ENCODE measurements at regions not wholly inside any gene's neighbourhood (a gene's known extent, or its start where the extent isn't known, plus 50 kb on each side); places are given as distances from the start of the nearest gene placed in this dataset.
"Not testable (repeated sequence)": the region's sequence is repeated elsewhere in the genome, so short reads cannot be mapped to it uniquely, and the experiment has no call there.

- DNase-seq (ENCODE audit: low spot score) = no peak
Measured at GRCh38 chr18:1413323-1413675, 508.6 kb downstream of the ADCYAP1 start.

- no peak for DNase-seq (ENCODE audit: low spot score)
Measured at GRCh38 chr18:1416074-1416473, 511.4 kb downstream of the ADCYAP1 start.

- no peak for DNase-seq (ENCODE audit: low spot score)
Measured at GRCh38 chr18:1421502-1421901, 516.8 kb downstream of the ADCYAP1 start.

GRCh38 chr18:1422634-1423033 is 518.0 kb downstream of the ADCYAP1 start:
- no peak for DNase-seq (ENCODE audit: low spot score)

GRCh38 chr18:1425679-1426078 is 521.0 kb downstream of the ADCYAP1 start:
- no peak for DNase-seq (ENCODE audit: low spot score)

GRCh38 chr18:1435487-1435886 is 530.8 kb downstream of the ADCYAP1 start:
- DNase-seq (ENCODE audit: low spot score) = no peak

- DNase-seq (ENCODE audit: low spot score) = no peak
Measured at GRCh38 chr18:1436199-1436598, 531.5 kb downstream of the ADCYAP1 start.

- DNase-seq (ENCODE audit: low spot score) = no peak
Measured at GRCh38 chr18:1438458-1438910, 533.8 kb downstream of the ADCYAP1 start.

- no peak for DNase-seq (ENCODE audit: low spot score)
Measured at GRCh38 chr18:1438967-1439366, 534.3 kb downstream of the ADCYAP1 start.

- not testable (repeated sequence) for DNase-seq (ENCODE audit: low spot score)
Measured at GRCh38 chr18:1444062-1444461, 539.4 kb downstream of the ADCYAP1 start.

- no peak for DNase-seq (ENCODE audit: low spot score)
Measured at GRCh38 chr18:1446765-1447164, 542.1 kb downstream of the ADCYAP1 start.

- no peak for DNase-seq (ENCODE audit: low spot score)
Measured at GRCh38 chr18:1452821-1453220, 548.1 kb downstream of the ADCYAP1 start.

- DNase-seq (ENCODE audit: low spot score) = no peak
Measured at GRCh38 chr18:1455605-1456004, 550.9 kb downstream of the ADCYAP1 start.

- no peak for DNase-seq (ENCODE audit: low spot score)
Measured at GRCh38 chr18:1458547-1458946, 553.9 kb downstream of the ADCYAP1 start.

- no peak for DNase-seq (ENCODE audit: low spot score)
Measured at GRCh38 chr18:1463981-1464380, 559.3 kb downstream of the ADCYAP1 start.

- DNase-seq (ENCODE audit: low spot score) = no peak
Measured at GRCh38 chr18:1464444-1465217, 560.0 kb downstream of the ADCYAP1 start.

- DNase-seq (ENCODE audit: low spot score) = no peak
Measured at GRCh38 chr18:1466035-1466434, 561.4 kb downstream of the ADCYAP1 start.

GRCh38 chr18:1467461-1467964 is 562.8 kb downstream of the ADCYAP1 start:
- DNase-seq (ENCODE audit: low spot score) = no peak

GRCh38 chr18:1468550-1468949 is 563.9 kb downstream of the ADCYAP1 start:
- no peak for DNase-seq (ENCODE audit: low spot score)

- DNase-seq (ENCODE audit: low spot score) = no peak
Measured at GRCh38 chr18:1475867-1476266, 571.2 kb downstream of the ADCYAP1 start.

GRCh38 chr18:1480309-1480708 is 575.6 kb downstream of the ADCYAP1 start:
- no peak for DNase-seq (ENCODE audit: low spot score)

GRCh38 chr18:1481577-1481976 is 576.9 kb downstream of the ADCYAP1 start:
- no peak for DNase-seq (ENCODE audit: low spot score)

- peak; percentile 16 for DNase-seq (ENCODE audit: low spot score)
Measured at GRCh38 chr18:1483385-1483784, 578.7 kb downstream of the ADCYAP1 start.

GRCh38 chr18:1487457-1487856 is 582.8 kb downstream of the ADCYAP1 start:
- no peak for DNase-seq (ENCODE audit: low spot score)
